Stimulated activated naive CD4-positive, alpha-beta T cell treated with Interleukin-2 at 50 U/mL for 16 hours (primary cell): ENCODE measurements at regions not wholly inside any gene's neighbourhood (a gene's known extent, or its start where the extent isn't known, plus 50 kb on each side); places are given as distances from the start of the nearest gene placed in this dataset.

Experiments used
- DNase-seq: peaks from one replicate; lab custom pipeline; 2025; lab: John Stamatoyannopoulos, UW

- DNase-seq: no peak
Measured at GRCh38 chr5:39506211-39506610, 81.4 kb upstream of the DAB2 start.

DNA sequence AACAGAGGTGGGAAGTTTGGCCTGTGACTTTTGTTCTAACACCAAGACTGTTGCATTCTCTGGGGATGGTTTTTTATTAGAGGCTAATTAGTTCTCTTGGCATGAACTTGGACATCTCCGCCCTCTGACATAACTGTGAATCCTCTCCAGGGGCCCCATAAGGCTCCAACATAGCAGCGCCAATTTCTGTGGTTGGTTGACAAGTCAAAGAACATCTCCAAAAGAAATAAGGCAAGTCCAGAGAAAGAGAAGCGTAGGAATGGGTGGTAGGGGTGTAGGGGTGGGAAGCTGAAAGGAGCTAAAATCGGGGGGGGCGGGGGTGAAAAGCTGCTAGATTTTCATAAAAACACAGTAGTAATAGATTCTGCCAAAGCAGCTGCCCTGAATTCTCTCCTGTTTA is 81.0 kb upstream of the DAB2 start:
- no peak for DNase-seq

- DNase-seq: no peak
Measured at GRCh38 chr5:39505363-39505762, 80.6 kb upstream of the DAB2 start.

DNA sequence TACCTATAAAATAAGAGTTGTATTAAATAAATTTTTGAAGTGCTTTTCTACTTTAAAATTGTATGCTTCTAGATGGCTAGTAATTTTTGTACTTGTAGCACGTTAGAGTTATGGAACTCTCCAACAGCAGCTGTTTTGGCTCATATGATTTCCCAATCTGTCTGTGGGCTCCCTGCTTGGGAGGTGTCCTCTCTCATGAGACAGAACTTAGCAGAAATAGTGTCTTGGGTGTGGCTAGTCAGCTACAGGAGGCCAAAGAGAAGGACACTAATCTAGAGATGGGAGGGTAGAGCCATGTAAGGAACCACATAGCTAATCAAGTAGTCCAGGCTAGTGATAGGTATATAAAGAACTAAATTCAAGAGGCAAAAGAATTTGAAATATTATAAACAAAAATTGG is 78.4 kb upstream of the DAB2 start:
- DNase-seq: no peak

GRCh38 chr5:39502704-39503103 is 77.9 kb upstream of the DAB2 start:
- no peak for DNase-seq

DNA sequence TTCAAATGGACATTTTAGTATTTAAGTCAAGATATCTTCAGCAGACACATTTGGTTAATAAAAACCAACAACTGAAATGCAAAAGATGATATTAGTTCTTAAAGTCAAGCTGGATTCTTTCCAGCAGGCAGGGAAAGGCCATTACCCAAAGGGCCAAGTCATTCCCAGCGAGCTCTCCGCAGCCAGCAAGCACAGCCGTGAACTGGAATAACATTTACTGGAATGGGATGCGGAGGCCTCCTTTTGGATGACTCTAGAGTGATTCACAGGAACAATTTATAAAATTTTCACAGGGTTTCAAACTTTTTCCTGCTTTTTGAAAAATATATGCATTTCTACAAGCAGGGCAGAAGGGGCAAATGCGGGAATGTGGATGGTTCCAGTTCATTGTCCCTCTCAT is 76.6 kb upstream of the DAB2 start:
- no peak for DNase-seq

DNA sequence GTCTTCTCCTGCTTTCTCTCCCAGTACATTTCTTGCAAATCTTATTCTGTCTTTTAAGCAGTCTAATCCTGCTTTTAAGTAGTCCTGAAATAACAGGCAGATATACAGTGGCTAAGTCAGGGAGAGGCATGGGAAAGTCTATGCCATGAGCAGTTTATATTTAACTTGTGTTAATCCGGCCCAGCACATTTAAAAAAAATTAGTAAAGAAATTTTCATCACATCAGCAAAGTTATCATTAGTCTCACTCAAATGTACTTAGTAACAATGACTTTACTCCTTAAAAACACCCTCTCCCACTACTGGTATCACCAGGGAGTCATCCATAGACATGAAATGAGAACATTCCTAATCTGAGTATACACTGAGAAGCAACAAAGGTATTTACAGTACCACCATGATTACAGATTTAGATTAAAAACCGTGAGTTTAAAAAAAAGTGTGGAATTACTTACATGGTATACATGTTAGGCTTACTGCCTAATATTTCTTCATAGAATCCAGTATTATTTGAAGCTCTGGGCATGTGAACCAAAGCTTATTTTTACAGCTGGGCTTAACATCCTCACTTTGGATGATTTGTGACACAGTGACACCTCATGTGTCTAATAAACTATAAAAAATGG is 75.9 kb upstream of the DAB2 start:
- no peak for DNase-seq

DNA sequence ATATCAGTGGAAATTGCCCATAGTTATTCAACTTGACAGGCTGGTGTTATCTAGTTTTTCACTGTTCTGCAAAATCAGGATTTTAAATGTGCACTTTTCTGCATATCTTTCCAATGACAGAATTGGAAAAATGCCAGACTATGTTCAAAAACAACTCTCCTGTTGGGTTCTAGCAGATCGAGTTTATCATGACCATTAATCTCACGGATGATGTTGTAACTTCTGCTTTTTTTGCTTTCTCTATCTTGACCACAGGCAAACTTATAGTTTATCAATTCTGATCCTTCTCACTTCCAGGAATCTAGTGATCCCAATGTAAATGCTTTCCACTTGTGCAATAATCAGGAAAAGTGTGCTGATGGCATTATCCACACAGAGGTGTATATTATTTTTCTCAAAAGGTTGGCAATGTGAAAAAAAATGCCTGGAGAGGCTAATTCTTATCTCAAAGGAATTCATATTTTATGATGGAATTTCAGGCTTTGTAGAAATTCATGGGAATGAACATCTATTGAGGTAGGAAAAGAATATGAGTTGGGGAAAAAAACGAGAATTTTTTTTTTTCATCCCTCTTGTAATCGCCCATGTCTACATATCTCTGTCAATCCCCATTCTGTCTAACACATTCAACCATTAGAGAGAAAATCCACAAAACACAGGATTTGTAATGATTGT is 73.6 kb upstream of the DAB2 start:
- DNase-seq: no peak

DNA sequence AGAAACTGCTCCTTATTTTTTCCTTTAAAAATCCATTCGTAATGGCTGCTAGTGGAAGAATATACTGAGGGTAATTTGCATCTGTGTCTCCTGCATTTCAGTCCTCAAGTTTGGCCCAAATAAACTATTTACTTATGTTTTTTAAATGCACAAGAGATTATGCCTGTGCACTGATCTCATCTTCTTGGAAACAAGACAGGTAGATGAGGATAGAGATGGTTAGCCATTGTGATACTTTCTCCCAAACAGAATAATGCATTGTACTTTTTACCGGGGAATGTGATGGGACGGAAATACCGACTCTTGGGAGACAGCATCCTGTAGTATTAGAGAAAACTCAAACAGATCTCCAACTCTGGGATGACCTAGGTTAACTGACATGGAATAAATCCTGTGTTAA is 72.5 kb upstream of the DAB2 start:
- no peak for DNase-seq

DNA sequence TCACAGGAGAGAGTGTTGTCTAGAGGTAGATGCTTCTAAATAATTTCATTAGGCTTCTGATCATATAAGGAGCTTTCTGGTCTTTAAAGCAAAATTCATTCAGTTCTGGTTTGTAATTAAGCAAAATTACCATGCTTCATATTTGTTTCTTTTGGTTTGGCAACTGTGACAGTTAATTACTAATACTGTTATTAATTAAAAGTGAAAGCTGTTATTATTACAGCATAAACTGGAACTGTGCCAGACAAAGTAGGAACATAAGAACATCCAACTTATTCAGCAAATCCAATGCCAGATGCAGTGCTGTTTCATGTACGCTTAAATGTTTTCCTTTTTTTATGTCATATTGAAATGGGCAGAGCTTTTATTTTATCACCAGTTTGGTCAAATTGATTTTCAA is 70.4 kb upstream of the DAB2 start:
- DNase-seq: no peak

DNA sequence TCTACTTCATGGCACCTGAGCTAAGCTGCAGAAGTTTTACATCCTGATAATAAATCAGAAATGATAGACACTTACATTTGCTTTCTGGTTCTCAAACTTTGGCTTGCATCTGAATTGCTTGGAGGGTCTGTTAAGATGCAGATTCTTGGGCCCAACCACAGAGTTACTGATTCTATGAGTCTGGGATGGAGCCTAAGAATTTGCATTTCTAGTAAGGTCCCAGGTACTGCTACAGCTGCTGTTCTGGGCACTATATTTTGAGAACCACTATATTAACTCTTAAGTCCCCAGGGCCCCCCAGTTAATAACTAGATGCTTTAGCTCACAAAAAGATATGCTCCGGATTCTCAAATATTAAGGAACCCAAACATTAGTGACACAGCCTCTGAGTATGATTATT is 69.8 kb upstream of the DAB2 start:
- DNase-seq: no peak

DNA sequence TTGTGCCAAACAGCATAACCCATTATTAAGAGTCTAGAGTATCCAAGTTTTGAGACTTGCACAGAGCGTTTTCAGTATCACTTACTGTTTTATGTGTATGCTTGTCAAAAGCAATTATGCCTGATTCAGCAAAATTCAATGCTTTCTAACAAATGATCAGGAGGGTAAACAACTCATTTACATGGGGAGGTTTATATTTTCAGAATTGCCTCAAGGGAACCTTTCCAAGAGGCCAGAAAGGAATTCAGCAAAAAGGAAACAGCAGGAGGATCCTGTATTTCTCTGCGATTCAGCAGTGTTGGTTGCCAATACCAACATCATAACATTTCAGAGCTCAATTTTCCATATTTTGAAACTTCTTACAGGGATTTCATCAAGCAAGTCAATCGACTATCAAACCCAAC is 69.3 kb upstream of the DAB2 start:
- DNase-seq: no peak

DNA sequence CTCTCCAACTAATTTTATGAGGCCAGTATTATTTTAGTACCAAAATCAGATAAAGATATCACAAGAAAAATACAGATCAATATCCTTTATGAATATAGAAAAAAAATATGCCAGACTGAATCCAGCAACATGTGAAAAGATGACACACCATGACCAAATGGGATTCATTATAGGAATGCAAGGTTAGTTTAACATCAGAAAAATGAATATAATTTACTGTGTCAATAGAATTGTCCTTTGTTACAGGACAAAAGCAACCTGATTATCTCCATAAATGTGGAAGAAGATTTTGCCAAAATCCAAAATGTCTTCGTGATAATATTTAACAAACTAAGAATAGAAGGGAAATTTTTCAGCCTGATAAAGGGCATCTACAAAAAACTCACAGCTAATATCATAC is 66.4 kb upstream of the DAB2 start:
- no peak for DNase-seq

DNA sequence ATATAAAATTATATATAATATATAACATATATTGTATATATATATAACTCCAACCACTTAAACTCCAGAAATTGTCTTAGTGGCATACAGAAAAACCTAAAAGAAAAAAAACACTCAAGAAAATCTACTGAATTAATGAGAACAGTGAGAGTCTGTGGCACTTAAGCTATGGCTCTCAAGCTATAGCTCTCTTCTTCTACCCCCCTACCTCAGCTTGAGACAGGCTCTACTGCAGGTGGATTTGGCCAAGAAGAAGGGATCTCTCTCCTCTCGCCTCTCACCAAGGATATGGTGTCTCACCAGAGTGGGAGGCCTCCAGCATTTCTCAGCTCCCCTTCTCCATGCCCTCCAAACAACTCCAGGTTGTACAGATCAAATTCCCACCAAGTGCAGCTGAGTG is 64.5 kb upstream of the DAB2 start:
- no peak for DNase-seq

GRCh38 chr5:39486790-39487189 is 62.0 kb upstream of the DAB2 start:
- DNase-seq: no peak

GRCh38 chr5:39486361-39486760 is 61.6 kb upstream of the DAB2 start:
- no peak for DNase-seq

DNA sequence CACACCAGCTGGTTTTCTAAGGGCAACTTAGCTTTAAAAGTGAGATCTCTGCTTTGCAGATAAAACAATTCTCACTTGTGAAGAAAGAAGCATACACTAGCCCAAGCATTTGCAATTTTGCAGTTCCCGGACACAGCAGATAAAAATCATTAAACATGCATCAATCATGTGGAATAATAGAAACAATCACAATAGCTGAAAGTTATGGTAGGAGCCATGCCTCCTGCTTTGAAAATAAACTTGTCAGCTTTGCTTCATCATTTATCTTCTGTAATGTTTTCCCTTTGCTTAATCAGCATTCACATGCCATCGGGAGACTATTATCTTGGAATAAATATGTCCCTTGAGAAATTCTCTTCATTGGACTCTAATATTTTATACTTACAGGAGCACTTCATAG is 60.3 kb upstream of the DAB2 start:
- no peak for DNase-seq

GRCh38 chr5:39484673-39485072 is 59.9 kb upstream of the DAB2 start:
- DNase-seq: no peak

- no peak for DNase-seq
Measured at GRCh38 chr5:39482098-39482497, 57.3 kb upstream of the DAB2 start.

DNA sequence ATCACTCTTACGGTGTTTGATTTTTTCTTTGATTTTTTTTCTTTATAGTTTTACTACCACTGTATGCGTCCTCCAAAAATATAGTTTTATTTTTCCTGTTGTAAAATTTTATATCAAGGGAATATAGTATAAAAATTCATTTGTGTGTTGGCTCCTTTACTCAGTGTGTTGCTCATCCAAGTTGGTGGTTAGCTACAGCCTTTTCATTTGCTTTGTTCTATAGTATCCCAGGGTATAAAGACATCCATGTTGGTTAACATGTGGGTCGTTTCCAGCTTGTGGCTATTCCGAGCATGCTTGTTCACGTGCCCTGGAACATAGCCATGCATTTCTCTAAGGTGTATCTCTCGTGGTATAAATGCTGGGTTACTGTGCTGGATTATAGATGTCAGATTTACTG is 54.8 kb upstream of the DAB2 start:
- DNase-seq: no peak

GRCh38 chr5:39478863-39479262 is 54.1 kb upstream of the DAB2 start:
- no peak for DNase-seq

DNA sequence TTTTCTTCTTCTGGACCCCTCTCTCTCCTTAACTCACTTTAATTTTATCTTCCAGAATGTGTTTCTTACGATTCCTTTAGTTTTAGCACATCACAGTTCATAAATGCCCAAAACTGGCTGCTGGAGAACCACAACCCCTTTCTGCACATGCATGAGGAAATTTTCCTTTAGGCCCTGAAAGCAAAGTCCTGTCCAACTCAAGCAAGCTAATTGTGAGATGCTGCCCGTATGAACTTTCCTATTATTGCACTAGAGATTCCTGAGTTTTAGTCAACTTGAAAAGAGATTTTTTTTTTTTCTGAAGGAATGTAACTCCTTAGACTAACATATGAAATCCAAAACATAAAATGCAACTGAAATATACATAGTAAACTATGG is 52.1 kb upstream of the DAB2 start:
- DNase-seq: no peak

DNA sequence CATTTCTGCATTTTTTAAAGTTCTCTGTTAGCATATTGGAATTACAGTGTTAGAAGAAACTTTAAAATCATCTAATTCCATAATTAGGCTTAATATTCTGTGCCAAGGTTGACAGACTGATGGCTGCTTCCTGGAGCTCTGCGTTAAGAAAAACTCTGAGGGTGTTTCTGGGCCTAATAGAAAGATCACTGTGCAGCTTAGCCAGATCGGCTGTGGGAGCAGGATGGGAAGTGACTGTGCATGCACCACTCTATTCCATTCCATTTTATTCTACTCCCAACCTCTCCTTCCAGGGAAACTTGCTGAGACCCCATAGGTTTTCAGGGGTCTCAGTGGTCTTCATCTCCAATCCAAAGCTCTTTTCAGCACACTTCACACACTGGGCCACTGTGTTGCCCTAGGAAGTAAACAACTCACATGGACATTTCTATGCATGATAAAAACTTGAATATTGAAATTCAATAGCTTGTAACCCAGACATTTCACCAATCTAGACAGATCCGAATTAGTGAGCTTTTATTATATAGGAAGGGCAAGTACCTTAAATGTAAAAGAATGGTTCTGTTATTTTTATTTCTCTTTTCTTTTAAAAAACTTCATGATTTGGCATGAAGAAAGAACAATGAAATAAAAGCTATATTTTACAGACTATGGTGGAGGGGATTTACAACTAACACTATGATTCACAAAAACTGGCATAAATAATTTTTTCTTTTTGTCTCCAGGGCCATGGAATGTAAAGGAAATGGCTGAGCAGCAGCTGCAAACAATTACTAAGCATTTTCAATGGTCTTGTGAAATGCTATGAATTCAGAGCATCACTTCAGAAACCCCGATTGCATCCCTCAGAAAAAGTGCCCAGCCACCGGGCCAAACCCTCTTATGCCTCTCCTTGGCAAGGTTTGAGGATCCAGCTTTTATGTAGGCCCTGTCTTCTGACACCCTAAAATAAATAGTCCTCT is 51.4 kb upstream of the DAB2 start:
- no peak for DNase-seq
